Right lobe of liver (tissue), 6 donors: ENCODE measurements at regions not wholly inside any gene's neighbourhood (a gene's known extent, or its start where the extent isn't known, plus 50 kb on each side); places are given as distances from the start of the nearest gene placed in this dataset.

Experiments
- ATAC-seq, 4 donors: fragments of 200-7000 bp; cut with Tn5 transposase; one replicate each; pipeline ENCODE4 v1.9.1; 2020; ENCODE audit warnings: mild to moderate bottlenecking in 4 of 4, moderate library complexity in 4 of 4
- DNase-seq, 3 donors: peaks; one replicate each; pipeline ENCODE4 v3.0.0-alpha.2; 2020
- H3K27ac ChIP-seq, 3 donors: fragments of 200-600 bp; one replicate each; pipeline ENCODE4 v1.8.0; 2022
- H3K27me3 ChIP-seq, 2 donors: fragments of 200-600 bp; one replicate each; pipeline ENCODE4 v1.8.0; 2022
- H3K36me3 ChIP-seq, 4 donors: fragments of 200-600 bp; sonication (generic) in 1 of 4; one replicate each; pipeline versions ENCODE4 v1.5.1 to v1.8.0; 2017 to 2022; ENCODE audit warnings: control low read depth in 1 of 4
- H3K4me1 ChIP-seq, 4 donors: fragments of 200-600 bp; sonication (generic) in 1 of 4; one replicate each; pipeline versions ENCODE4 v1.5.1 to v1.8.0; 2017 to 2022; ENCODE audit warnings: control low read depth in 1 of 4
- H3K4me3 ChIP-seq, 3 donors: fragments of 200-600 bp; one replicate each; pipeline ENCODE4 v1.8.0; 2022
- H3K9me3 ChIP-seq, 4 donors: fragments of 200-600 bp; sonication (generic) in 1 of 4; one replicate each; pipeline versions ENCODE4 v1.5.1 to v1.8.0; 2017 to 2022; ENCODE audit warnings: control low read depth in 1 of 4
- CTCF ChIP-seq, 4 donors: fragments of 200-600 bp in 3 of 4; fragments of 450-650 bp in 1 of 4; IDR thresholded peaks; one replicate each; pipeline versions ENCODE4 v1.5.1 to v1.8.0; 2016 to 2022; ENCODE audit warnings: antibody characterized with exemption in 4 of 4, mild to moderate bottlenecking in 2 of 4
- POLR2A ChIP-seq: fragments of 450-650 bp; IDR thresholded peaks from one replicate; pipeline ENCODE4 v1.6.1; 2017; ENCODE audit warnings: antibody characterized with exemption, mild to moderate bottlenecking
- WGBS: methylation state at CpG from one replicate; pipeline ENCODE4 v1.1.6; 2018; ENCODE audit warnings: low coverage, low lambda C conversion rate; ENCODE audit not compliant: insufficient coverage; ENCODE audit errors: missing lambda C conversion rate; 5-methylcytosine and 5-hydroxymethylcytosine counted together
- intact Hi-C, 2 donors: fragments of 100-400 bp; cut with DNase I; formaldehyde crosslinking; loops; one replicate each; pipeline versions ENCODE4 v1.11.2 to v1.14.1; 2022
- donor health status: DM: no; HTN: yes; CAD: no.
- donor health status: DM: no; HTN: no; CAD: no.
- donor health status: DM: no; HTN: no; CAD: no.
- donor health status: DM: no; HTN: yes; CAD: no.
- donor health status: DM: no; HTN: yes; CAD: no.

- intact Hi-C loops = no loop called here
- no peak overlapping the region for H3K4me3 ChIP-seq
- 50% methylated on average over 2 of the region's 4 CpGs for WGBS
- TF ChIP-seq POLR2A (no peak), CTCF (IDR thresholded peaks at IDR 0.05) (no peak)
- no peaks in the 10 kb centered on the region for H3K27me3 ChIP-seq
- H3K27ac ChIP-seq = no peak overlapping the region
- no peaks in the 10 kb centered on the region for H3K36me3 ChIP-seq
- H3K9me3 ChIP-seq = no peaks in the 10 kb centered on the region
- H3K4me1 ChIP-seq = no peaks in the 10 kb centered on the region
- ATAC-seq (no peak), DNase-seq (no peak)
Measured at GRCh38 chr16:87129771-87130170, 187.4 kb downstream of the C16orf95 start.

- intact Hi-C loops = no loop called here
- Histone ChIP-seq H3K4me1 (no peaks in the 10 kb centered on the region), H3K27ac (no peak overlapping the region), H3K36me3 (no peaks in the 10 kb centered on the region), H3K27me3 (no peaks in the 10 kb centered on the region), H3K4me3 (no peak overlapping the region), H3K9me3 (no peaks in the 10 kb centered on the region)
- 63% methylated on average over 10 of the region's 16 CpGs for WGBS
- no peak for DNase-seq
- TF ChIP-seq POLR2A = no peak
- TF ChIP-seq CTCF (IDR thresholded peaks at IDR 0.05) = no peak
- no peak for ATAC-seq
Measured at GRCh38 chr16:87131061-87131995, 185.9 kb downstream of the C16orf95 start.

GRCh38 chr16:87131996-87132345, 185.2 kb downstream of the C16orf95 start:
- ATAC-seq (no peak), DNase-seq (no peak)
- Histone ChIP-seq H3K4me3 (no peak overlapping the region), H3K27me3 (no peaks in the 10 kb centered on the region), H3K9me3 (no peaks in the 10 kb centered on the region), H3K36me3 (no peaks in the 10 kb centered on the region), H3K27ac (no peak overlapping the region), H3K4me1 (no peaks in the 10 kb centered on the region)
- WGBS = 43% methylated on average over 4 of the region's 6 CpGs
- TF ChIP-seq POLR2A (no peak), CTCF (IDR thresholded peaks at IDR 0.05) (no peak)
- intact Hi-C loops = no loop called here

GRCh38 chr16:87132361-87133014, 184.7 kb downstream of the C16orf95 start:
- intact Hi-C loops = no loop called here
- Histone ChIP-seq H3K36me3 (no peaks in the 10 kb centered on the region), H3K4me1 (no peaks in the 10 kb centered on the region), H3K27me3 (no peaks in the 10 kb centered on the region), H3K27ac (no peak overlapping the region), H3K4me3 (no peak overlapping the region), H3K9me3 (no peaks in the 10 kb centered on the region)
- TF ChIP-seq POLR2A (no peak), CTCF (IDR thresholded peaks at IDR 0.05) (no peak)
- no peak for ATAC-seq
- DNase-seq = no peak
- WGBS = 71% methylated on average over 14 of the region's 20 CpGs
